ENCODE measurements at regions not wholly inside any gene's neighbourhood (a gene's known extent, or its start where the extent isn't known, plus 50 kb on each side); places are given as distances from the start of the nearest gene placed in this dataset.

GRCh38 chr18:46275370-46275769 is 171.2 kb downstream of the HAUS1 start:
- TF ChIP-seq ETV6 (CRISPR knock-in tag; IDR thresholded peaks at IDR 0.05) (no peak), CREM (CRISPR knock-in tag; IDR thresholded peaks at IDR 0.05) (no peak), ZNF423 (CRISPR knock-in tag; IDR thresholded peaks at IDR 0.05) (no peak), NFE2L1 (CRISPR knock-in tag; IDR thresholded peaks at IDR 0.05) (no peak), ZNF425 (CRISPR knock-in tag; conservative IDR thresholded peaks at IDR 0.05) (no peak), NR2C2 (CRISPR knock-in tag; IDR thresholded peaks at IDR 0.05) (no peak), MYBL2 (CRISPR knock-in tag; IDR thresholded peaks at IDR 0.05) (no peak), AR (CRISPR knock-in tag; IDR thresholded peaks at IDR 0.05) (no peak), KAT7 (CRISPR knock-in tag; IDR thresholded peaks at IDR 0.05; ENCODE audit: borderline replicate concordance) (no peak), MXD4 (CRISPR knock-in tag; IDR thresholded peaks at IDR 0.05; ENCODE audit: borderline replicate concordance) (no peak), ZBTB21 (CRISPR knock-in tag; IDR thresholded peaks at IDR 0.05; ENCODE audit: borderline replicate concordance) (no peak), IRF2 (CRISPR knock-in tag; IDR thresholded peaks at IDR 0.05; ENCODE audit: borderline replicate concordance, low read depth) (no peak), E2F5 (CRISPR knock-in tag; IDR thresholded peaks at IDR 0.05) (no peak), ZNF396 (CRISPR knock-in tag; IDR thresholded peaks at IDR 0.05; ENCODE audit: borderline replicate concordance) (no peak), ZNF317 (CRISPR knock-in tag; IDR thresholded peaks at IDR 0.05; ENCODE audit: borderline replicate concordance, low read depth) (no peak), ZNF263 (CRISPR knock-in tag; IDR thresholded peaks at IDR 0.05; ENCODE audit: low read depth) (no peak), ZNF512 (CRISPR knock-in tag; IDR thresholded peaks at IDR 0.05; ENCODE audit: borderline replicate concordance) (no peak)
- TF ChIP-seq, protein P1, sequence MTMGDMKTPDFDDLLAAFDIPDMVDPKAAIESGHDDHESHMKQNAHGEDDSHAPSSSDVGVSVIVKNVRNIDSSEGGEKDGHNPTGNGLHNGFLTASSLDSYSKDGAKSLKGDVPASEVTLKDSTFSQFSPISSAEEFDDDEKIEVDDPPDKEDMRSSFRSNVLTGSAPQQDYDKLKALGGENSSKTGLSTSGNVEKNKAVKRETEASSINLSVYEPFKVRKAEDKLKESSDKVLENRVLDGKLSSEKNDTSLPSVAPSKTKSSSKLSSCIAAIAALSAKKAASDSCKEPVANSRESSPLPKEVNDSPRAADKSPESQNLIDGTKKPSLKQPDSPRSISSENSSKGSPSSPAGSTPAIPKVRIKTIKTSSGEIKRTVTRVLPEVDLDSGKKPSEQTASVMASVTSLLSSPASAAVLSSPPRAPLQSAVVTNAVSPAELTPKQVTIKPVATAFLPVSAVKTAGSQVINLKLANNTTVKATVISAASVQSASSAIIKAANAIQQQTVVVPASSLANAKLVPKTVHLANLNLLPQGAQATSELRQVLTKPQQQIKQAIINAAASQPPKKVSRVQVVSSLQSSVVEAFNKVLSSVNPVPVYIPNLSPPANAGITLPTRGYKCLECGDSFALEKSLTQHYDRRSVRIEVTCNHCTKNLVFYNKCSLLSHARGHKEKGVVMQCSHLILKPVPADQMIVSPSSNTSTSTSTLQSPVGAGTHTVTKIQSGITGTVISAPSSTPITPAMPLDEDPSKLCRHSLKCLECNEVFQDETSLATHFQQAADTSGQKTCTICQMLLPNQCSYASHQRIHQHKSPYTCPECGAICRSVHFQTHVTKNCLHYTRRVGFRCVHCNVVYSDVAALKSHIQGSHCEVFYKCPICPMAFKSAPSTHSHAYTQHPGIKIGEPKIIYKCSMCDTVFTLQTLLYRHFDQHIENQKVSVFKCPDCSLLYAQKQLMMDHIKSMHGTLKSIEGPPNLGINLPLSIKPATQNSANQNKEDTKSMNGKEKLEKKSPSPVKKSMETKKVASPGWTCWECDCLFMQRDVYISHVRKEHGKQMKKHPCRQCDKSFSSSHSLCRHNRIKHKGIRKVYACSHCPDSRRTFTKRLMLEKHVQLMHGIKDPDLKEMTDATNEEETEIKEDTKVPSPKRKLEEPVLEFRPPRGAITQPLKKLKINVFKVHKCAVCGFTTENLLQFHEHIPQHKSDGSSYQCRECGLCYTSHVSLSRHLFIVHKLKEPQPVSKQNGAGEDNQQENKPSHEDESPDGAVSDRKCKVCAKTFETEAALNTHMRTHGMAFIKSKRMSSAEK (CRISPR knock-in tag; IDR thresholded peaks at IDR 0.05; ENCODE audit: borderline replicate concordance) = no peak
- TF ChIP-seq, protein P2, sequence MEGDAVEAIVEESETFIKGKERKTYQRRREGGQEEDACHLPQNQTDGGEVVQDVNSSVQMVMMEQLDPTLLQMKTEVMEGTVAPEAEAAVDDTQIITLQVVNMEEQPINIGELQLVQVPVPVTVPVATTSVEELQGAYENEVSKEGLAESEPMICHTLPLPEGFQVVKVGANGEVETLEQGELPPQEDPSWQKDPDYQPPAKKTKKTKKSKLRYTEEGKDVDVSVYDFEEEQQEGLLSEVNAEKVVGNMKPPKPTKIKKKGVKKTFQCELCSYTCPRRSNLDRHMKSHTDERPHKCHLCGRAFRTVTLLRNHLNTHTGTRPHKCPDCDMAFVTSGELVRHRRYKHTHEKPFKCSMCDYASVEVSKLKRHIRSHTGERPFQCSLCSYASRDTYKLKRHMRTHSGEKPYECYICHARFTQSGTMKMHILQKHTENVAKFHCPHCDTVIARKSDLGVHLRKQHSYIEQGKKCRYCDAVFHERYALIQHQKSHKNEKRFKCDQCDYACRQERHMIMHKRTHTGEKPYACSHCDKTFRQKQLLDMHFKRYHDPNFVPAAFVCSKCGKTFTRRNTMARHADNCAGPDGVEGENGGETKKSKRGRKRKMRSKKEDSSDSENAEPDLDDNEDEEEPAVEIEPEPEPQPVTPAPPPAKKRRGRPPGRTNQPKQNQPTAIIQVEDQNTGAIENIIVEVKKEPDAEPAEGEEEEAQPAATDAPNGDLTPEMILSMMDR (IDR thresholded peaks at IDR 0.05) = no peak
- H3K9me3 Mint-ChIP-seq = no peaks in the 10 kb centered on the region
- ATAC-seq (no peak), DNase-seq (ENCODE audit: low spot score) (no peak)
- CTCF ChIA-PET = no interaction called here
- POLR2A ChIA-PET = no interaction called here
- no peak overlapping the region for H3K27ac Mint-ChIP-seq
- no peaks in the 10 kb centered on the region; the same call in 1 of the 2 replicates for H3K27me3 Mint-ChIP-seq (ENCODE audit: low read depth)
- H3K4me3 Mint-ChIP-seq = no peak overlapping the region
- peaks cover 27% of the 10 kb centered on the region for H3K4me1 Mint-ChIP-seq
- no peaks in the 10 kb centered on the region for H3K36me3 Mint-ChIP-seq
